Neural progenitor cell (in vitro differentiated cells): ENCODE measurements at regions not wholly inside any gene's neighbourhood (a gene's known extent, or its start where the extent isn't known, plus 50 kb on each side); places are given as distances from the start of the nearest gene placed in this dataset.

Experiments
- CTCF ChIP-seq: fragments of 200-600 bp; sonication (generic); IDR thresholded peaks from 2 replicates; pipeline ENCODE4 v1.5.1; 2017; ENCODE audit warnings: antibody characterized with exemption, mild to moderate bottlenecking
- EZH2 ChIP-seq: fragments of 200-600 bp; sonication (generic); IDR thresholded peaks from 2 replicates; pipeline ENCODE4 v1.6.1; 2017; ENCODE audit warnings: antibody characterized with exemption, mild to moderate bottlenecking, moderate library complexity
- EZH2phosphoT487 ChIP-seq: fragments of 200-600 bp; sonication (generic); IDR thresholded peaks from 2 replicates; pipeline ENCODE4 v1.6.1; 2017; ENCODE audit warnings: antibody characterized with exemption

DNA sequence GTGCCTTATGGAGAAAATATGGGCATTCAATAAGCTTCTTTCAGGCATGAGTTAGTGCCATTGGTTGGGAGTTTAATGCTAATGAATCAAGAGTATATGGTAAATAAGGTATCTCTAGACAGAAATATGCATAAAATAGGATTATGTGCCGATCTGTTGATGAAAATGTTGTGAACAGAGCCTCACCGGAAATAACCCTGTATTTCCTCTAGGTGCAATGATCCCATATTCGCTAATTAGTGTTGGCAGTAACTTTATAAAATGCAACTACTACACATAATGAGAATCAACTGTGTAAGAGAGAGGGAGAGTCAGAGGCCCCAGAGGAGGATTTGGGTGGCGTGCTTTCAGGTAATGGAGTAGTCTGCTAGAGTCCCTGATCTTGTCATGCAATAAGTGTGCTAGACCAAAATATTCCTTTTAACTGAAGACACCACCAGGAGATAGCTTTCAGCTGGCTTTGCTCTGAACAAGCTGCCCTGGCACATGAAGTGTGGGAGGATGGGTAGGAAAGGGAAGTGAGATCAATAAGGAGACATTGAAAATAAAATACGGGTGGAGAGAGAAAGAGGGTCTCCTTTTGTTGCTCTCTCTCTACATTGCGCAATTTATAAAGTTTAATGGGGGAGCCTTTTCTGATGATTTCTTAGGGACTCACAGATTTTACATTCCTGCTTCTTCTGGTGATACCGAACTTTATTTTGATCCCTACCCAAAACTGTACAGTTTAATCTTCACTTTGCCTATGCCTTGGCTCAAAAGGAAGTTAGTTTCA is 68.6 kb upstream of the PLXNC1 start:
- TF ChIP-seq CTCF (no peak), EZH2 (no peak), EZH2phosphoT487 (no peak)
